Common myeloid progenitor, CD34-positive (primary cell): ENCODE measurements at regions not wholly inside any gene's neighbourhood (a gene's known extent, or its start where the extent isn't known, plus 50 kb on each side); places are given as distances from the start of the nearest gene placed in this dataset.

Experiments
- CTCF ChIA-PET: fragments of 350-600 bp; sonication (Branson Sonifier 250); formaldehyde crosslinking; loops from one replicate; lab custom pipeline; 2021; ENCODE audit warnings: antibody characterized with exemption; lab: Charles Lee
- POLR2A ChIA-PET: fragments of 350-600 bp; sonication (Branson Sonifier 250); formaldehyde crosslinking; loops from one replicate; lab custom pipeline; 2021; ENCODE audit warnings: antibody characterized with exemption; lab: Charles Lee
- DNase-seq, 3 donors: peaks; one replicate each; pipeline versions ENCODE4 v3.0.0 to v3.0.0-alpha.2; 2013
- H3K27ac ChIP-seq, 2 experiments: 1 replicate in 1 of 2; 2 replicates in 1 of 2; pipeline ENCODE4 v1.7.0; 2013; ENCODE audit warnings: inconsistent platforms in 2 of 2, low read length in 2 of 2, mild to moderate bottlenecking in 2 of 2, low read depth in 1 of 2, moderate library complexity in 1 of 2; ENCODE audit not compliant: severe bottlenecking in 2 of 2, insufficient read depth in 1 of 2, poor library complexity in 1 of 2
- H3K27me3 ChIP-seq, 5 experiments: replicated peaks in 2 of 5; 1 replicate in 3 of 5; 2 replicates in 2 of 5; pipeline versions ENCODE4 v1.6.1 to v1.7.0; 2013; ENCODE audit warnings: low read length in 4 of 5, mild to moderate bottlenecking in 2 of 5, moderate library complexity in 2 of 5, inconsistent platforms in 1 of 5; ENCODE audit not compliant: insufficient read depth in 5 of 5, control insufficient read depth in 4 of 5
- H3K36me3 ChIP-seq, 4 experiments: 1 replicate in 2 of 4; 2 replicates in 2 of 4; pipeline versions ENCODE4 v1.6.1 to v1.7.0; 2013; ENCODE audit warnings: low read length in 3 of 4, control low read depth in 1 of 4, mild to moderate bottlenecking in 1 of 4; ENCODE audit not compliant: control insufficient read depth in 4 of 4, insufficient read depth in 4 of 4
- H3K4me1 ChIP-seq, 4 experiments: 1 replicate in 3 of 4; 2 replicates in 1 of 4; pipeline versions ENCODE4 v1.6.1 to v1.7.1; 2013; ENCODE audit warnings: low read length in 3 of 4, mild to moderate bottlenecking in 3 of 4, control low read depth in 1 of 4, inconsistent platforms in 1 of 4, moderate library complexity in 1 of 4; ENCODE audit not compliant: control insufficient read depth in 4 of 4, insufficient read depth in 4 of 4; ENCODE audit errors: control extremely low read depth in 1 of 4
- H3K4me3 ChIP-seq, 7 experiments: 1 replicate in 4 of 7; 2 replicates in 3 of 7; pipeline versions ENCODE4 v1.5.1 to v1.7.0; 2013; ENCODE audit warnings: mild to moderate bottlenecking in 7 of 7, low read length in 6 of 7, moderate library complexity in 6 of 7, inconsistent platforms in 2 of 7, low read depth in 2 of 7, control low read depth in 1 of 7; ENCODE audit not compliant: insufficient read depth in 4 of 7, control insufficient read depth in 1 of 7; ENCODE audit errors: extremely low read depth in 1 of 7
- H3K9me3 ChIP-seq, 5 experiments: 1 replicate in 4 of 5; 2 replicates in 1 of 5; pipeline versions ENCODE4 v1.6.1 to v1.7.1; 2013; ENCODE audit warnings: low read length in 4 of 5, mild to moderate bottlenecking in 2 of 5, inconsistent platforms in 1 of 5, low read depth in 1 of 5, moderate library complexity in 1 of 5; ENCODE audit not compliant: control insufficient read depth in 4 of 5, insufficient read depth in 2 of 5; ENCODE audit errors: control extremely low read depth in 1 of 5
- WGBS: methylation state at CpG from one replicate; pipeline ENCODE4 v1.1.5; 2013; ENCODE audit not compliant: insufficient coverage; 5-methylcytosine and 5-hydroxymethylcytosine counted together

- no peak overlapping the region for H3K4me3 ChIP-seq
- CTCF ChIA-PET = no interaction called here
- H3K27me3 ChIP-seq = no peaks in the 10 kb centered on the region
- no peak for DNase-seq
- no peak overlapping the region for H3K27ac ChIP-seq
- no peaks in the 10 kb centered on the region for H3K4me1 ChIP-seq
- no peaks in the 10 kb centered on the region for H3K36me3 ChIP-seq
- 73% methylated on average over 2 of the region's 2 CpGs for WGBS
- H3K9me3 ChIP-seq = peaks cover 0 to 7% (median 2%) of the 10 kb centered on the region in 5 experiments
- POLR2A ChIA-PET = no interaction called here
Measured at GRCh38 chr9:2346277-2346913, 275.2 kb upstream of the VLDLR start.

DNA sequence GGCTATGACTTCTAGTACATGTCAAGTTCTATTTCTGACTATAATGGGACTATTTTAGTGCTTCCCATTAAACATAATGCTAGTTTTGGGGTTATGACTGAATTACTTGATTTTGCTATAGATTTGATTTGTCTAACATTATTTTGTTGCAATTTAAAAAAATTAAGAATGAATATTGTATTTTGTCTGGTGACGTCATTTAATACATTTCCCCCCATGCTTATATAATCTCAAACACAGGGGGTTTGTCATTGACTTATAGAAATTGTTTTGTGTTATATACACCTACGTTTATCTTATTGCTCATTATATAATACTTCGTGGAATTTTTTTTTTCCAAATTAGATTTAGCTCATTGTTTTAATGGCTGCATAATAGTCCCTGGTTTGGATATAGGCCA is 270.3 kb upstream of the VLDLR start:
- Histone ChIP-seq H3K9me3 (peaks cover 0 to 7% (median 2%) of the 10 kb centered on the region in 5 experiments), H3K27me3 (no peaks in the 10 kb centered on the region), H3K27ac (no peak overlapping the region), H3K4me1 (no peaks in the 10 kb centered on the region), H3K36me3 (no peaks in the 10 kb centered on the region), H3K4me3 (no peak overlapping the region)
- CTCF ChIA-PET = no interaction called here
- DNase-seq = no peak
- POLR2A ChIA-PET = no interaction called here
- no CpG with 5 or more reads among the region's 3 CpGs for WGBS

DNA sequence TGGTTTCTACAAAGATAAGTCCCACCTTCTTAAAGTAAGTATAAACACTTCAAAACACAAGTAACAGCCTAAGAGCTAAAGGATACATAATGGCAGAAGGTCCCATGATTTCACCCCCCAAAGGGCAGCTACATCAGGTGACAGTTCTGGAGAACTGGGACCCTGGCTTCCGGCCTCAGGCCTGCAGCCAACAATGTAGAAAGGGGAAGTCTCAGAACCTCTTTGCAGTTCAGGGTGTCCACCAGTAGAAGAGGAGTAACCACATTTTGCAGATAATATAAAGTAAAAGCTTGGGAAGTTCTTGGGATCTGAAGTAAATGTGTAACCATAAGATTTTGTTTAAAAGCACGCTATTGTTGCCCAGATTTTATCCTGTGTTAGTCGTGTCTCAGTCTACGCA is 267.4 kb upstream of the VLDLR start:
- Histone ChIP-seq H3K4me3 (no peak overlapping the region), H3K36me3 (no peaks in the 10 kb centered on the region), H3K27me3 (no peaks in the 10 kb centered on the region), H3K4me1 (no peaks in the 10 kb centered on the region), H3K27ac (no peak overlapping the region), H3K9me3 (no peaks in the 10 kb centered on the region)
- whole genome bisulfite sequencing = 94% methylated on average over 4 of the region's 4 CpGs
- CTCF ChIA-PET = no interaction called here
- DNase-seq = peak in 1 of 3 donors; percentile 0
- POLR2A ChIA-PET = no interaction called here

- Histone ChIP-seq H3K4me1 (no peaks in the 10 kb centered on the region), H3K27ac (no peak overlapping the region), H3K27me3 (peaks cover 0 to 3% (median 0%) of the 10 kb centered on the region in 5 experiments), H3K4me3 (no peak overlapping the region), H3K36me3 (no peaks in the 10 kb centered on the region), H3K9me3 (no peaks in the 10 kb centered on the region)
- DNase-seq = no peak
- 92% methylated on average over 7 of the region's 8 CpGs for WGBS
- ChIA-PET POLR2A (no interaction called here), CTCF (no interaction called here)
Measured at GRCh38 chr9:2354856-2355696, 266.5 kb upstream of the VLDLR start.

- Histone ChIP-seq H3K27me3 (peaks cover 0 to 3% (median 0%) of the 10 kb centered on the region in 5 experiments), H3K4me1 (no peaks in the 10 kb centered on the region), H3K36me3 (no peaks in the 10 kb centered on the region), H3K9me3 (no peaks in the 10 kb centered on the region), H3K27ac (no peak overlapping the region), H3K4me3 (no peak overlapping the region)
- POLR2A ChIA-PET = no interaction called here
- CTCF ChIA-PET = no interaction called here
- DNase-seq = no peak
- 86% methylated on average over 4 of the region's 7 CpGs for WGBS
Measured at GRCh38 chr9:2355697-2355983, 265.9 kb upstream of the VLDLR start.

DNA sequence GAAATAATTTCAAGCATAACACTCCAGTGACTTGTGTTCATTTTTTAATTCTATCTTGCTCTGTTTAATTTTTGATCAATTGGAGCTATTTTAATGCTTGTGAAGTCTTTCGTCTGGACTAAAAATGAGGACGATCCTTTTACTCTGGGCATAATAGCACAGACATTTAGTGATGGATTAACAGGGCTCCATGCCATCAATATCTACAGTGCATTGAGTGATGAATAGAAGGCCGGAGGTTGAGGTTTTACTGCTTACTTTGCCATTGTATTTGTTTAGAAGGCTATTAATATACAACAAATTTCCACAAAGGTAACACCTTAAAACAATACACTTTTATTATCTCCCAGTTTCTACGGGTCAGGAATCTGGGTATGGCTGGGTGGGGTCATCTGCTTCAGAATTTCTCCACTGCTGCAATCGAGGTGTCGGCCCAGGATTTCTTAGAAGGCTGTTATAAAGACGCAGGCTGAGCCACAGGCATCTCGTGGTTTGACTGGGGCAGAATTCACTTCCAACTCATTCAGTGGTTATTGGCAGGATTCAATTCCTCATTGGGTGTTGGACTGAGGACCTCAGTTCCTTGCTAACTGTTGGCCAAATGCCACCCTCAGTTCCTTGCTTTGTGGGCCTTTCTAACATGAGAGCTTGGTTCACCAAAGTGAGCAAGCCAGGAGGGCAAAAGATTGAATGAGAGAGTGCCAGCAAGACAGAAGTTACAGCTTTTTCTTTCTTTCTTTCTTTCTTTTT is 265.4 kb upstream of the VLDLR start:
- ChIA-PET CTCF (no interaction called here), POLR2A (no interaction called here)
- Histone ChIP-seq H3K36me3 (no peaks in the 10 kb centered on the region), H3K27me3 (peaks cover 0 to 3% (median 0%) of the 10 kb centered on the region in 5 experiments), H3K4me1 (no peaks in the 10 kb centered on the region), H3K9me3 (no peaks in the 10 kb centered on the region), H3K27ac (no peak overlapping the region), H3K4me3 (no peak overlapping the region)
- 98% methylated on average over 7 of the region's 8 CpGs for WGBS
- DNase-seq = no peak
